IgD-negative memory B cell (primary cell): ENCODE measurements at regions not wholly inside any gene's neighbourhood (a gene's known extent, or its start where the extent isn't known, plus 50 kb on each side); places are given as distances from the start of the nearest gene placed in this dataset.

ENCODE experiments used
- H3K27ac Mint-ChIP-seq, 3 donors: one replicate each; pipeline ENCODE4 v1.8.0; 2020 to 2022; ENCODE audit warnings: mild to moderate bottlenecking in 3 of 3, mixed read lengths in 3 of 3, moderate library complexity in 1 of 3
- H3K27me3 Mint-ChIP-seq: one replicate; pipeline ENCODE4 v1.8.0; 2021; ENCODE audit warnings: mixed read lengths
- H3K36me3 Mint-ChIP-seq: one replicate; pipeline ENCODE4 v1.8.0; 2020; ENCODE audit warnings: mild to moderate bottlenecking, mixed read lengths
- H3K4me1 Mint-ChIP-seq, 3 donors: one replicate each; pipeline ENCODE4 v1.8.0; 2020 to 2022; ENCODE audit warnings: mixed read lengths in 3 of 3, mild to moderate bottlenecking in 1 of 3
- H3K4me3 Mint-ChIP-seq, 4 donors: one replicate each; pipeline ENCODE4 v1.8.0; 2020 to 2022; ENCODE audit warnings: mild to moderate bottlenecking in 4 of 4, mixed read lengths in 4 of 4, moderate library complexity in 3 of 4
- H3K9me3 Mint-ChIP-seq, 3 donors: one replicate each; pipeline ENCODE4 v1.8.0; 2020 to 2021; ENCODE audit warnings: mixed read lengths in 3 of 3, mild to moderate bottlenecking in 1 of 3

DNA sequence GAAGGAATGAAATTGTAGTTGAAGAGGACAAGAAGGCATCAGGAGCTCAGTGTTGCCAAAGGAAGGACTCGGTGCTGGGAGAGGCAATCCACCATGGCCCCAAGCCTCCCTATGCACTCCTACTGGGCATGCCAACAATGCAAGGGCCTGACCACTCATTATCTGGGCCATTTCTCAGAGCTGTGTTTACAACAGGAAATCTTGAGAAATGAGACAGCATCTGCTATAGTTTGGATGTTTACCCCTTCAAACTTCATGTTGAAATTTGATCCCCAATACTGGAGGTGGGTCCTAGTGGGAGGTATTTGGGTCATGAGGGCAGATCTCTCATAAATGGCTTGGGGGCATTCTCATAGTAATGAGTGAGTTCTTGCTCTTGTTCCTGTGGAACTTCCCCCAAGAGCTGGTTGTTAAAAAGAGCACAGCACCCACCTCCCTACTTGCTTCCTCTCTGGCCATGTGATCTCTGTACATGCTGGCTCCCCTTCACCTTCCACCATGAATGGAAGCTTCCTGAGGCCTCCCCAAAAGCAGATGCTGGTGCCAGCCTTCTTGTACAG is 50.8 kb upstream of the AOAH start:
- peaks cover 0 to 2% (median 0%) of the 10 kb centered on the region in 3 donors for H3K9me3 Mint-ChIP-seq
- peaks cover 8% of the 10 kb centered on the region for H3K27me3 Mint-ChIP-seq
- peak overlapping the region in 2 of 4 donors; percentile 3 to 78 for H3K4me3 Mint-ChIP-seq
- H3K4me1 Mint-ChIP-seq = peaks cover 18 to 31% (median 23%) of the 10 kb centered on the region in 3 donors
- no peaks in the 10 kb centered on the region for H3K36me3 Mint-ChIP-seq
- peak overlapping the region in 1 of 3 donors; percentile 45 for H3K27ac Mint-ChIP-seq
